Adipocyte (in vitro differentiated cells): ENCODE measurements at regions not wholly inside any gene's neighbourhood (a gene's known extent, or its start where the extent isn't known, plus 50 kb on each side); places are given as distances from the start of the nearest gene placed in this dataset.

Experiments used
- DNase-seq: peaks from one replicate; pipeline ENCODE4 v3.0.0-alpha.2; 2015; ENCODE audit warnings: low read depth
- H3K27me3 ChIP-seq: replicated peaks from 2 replicates; pipeline ENCODE4 v1.7.0; 2013; ENCODE audit warnings: mild to moderate bottlenecking, low read length, moderate library complexity; ENCODE audit not compliant: control insufficient read depth, insufficient read depth
- H3K36me3 ChIP-seq: 2 replicates; pipeline ENCODE4 v1.7.0; 2013; ENCODE audit warnings: low read length, mild to moderate bottlenecking, moderate library complexity; ENCODE audit not compliant: control insufficient read depth, insufficient read depth, severe bottlenecking
- H3K4me1 ChIP-seq: 2 replicates; pipeline ENCODE4 v1.7.0; 2013; ENCODE audit warnings: mild to moderate bottlenecking, low read length, moderate library complexity; ENCODE audit not compliant: control insufficient read depth, insufficient read depth
- H3K4me3 ChIP-seq: 2 replicates; pipeline ENCODE4 v1.7.0; 2013; ENCODE audit warnings: mild to moderate bottlenecking, low read length, moderate library complexity
- H3K9ac ChIP-seq: 2 replicates; pipeline ENCODE4 v1.7.0; 2013; ENCODE audit warnings: mild to moderate bottlenecking, low read length, moderate library complexity
- H3K9me3 ChIP-seq: 2 replicates; pipeline ENCODE4 v1.7.0; 2013; ENCODE audit warnings: mild to moderate bottlenecking, low read length, moderate library complexity; ENCODE audit not compliant: control insufficient read depth

DNA sequence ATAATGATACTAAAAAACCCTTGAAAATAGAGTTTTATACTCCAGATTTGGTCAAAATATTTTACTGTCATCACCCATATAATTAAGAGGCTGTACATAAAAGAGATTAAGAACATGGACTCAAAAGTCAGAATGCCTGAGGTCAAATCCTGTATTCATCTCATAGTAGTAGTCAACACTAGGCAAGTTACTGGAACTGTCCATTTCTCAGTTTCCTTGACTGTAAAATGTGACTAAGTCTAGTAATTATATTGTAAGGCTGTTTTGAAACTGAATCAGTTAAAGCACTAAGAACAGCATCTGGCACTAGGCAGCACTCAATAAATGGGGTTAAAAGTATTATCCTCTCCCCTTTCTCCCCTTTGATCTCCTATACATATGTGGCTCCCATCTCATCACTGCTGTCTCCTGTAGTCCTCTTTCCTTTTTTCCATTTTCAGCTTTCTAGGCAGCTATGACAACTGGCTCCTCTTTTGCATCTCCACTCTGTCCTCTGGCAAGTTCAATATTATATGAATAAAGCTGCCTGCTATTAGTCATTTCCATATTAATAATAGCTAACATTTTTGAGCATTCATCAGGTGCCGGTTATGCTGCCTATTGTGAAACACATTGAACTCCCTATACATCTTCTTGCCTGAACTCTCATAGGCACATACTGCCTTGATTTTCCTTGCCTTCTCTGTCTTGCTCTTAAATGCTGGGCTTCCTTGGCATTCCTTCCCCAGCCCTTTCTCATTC, 185.8 kb upstream of the NREP start:
- no peaks in the 10 kb centered on the region for H3K36me3 ChIP-seq
- H3K27me3 ChIP-seq: no peaks in the 10 kb centered on the region
- H3K9me3 ChIP-seq: no peaks in the 10 kb centered on the region
- no peak for DNase-seq
- H3K9ac ChIP-seq: no peak overlapping the region
- H3K4me1 ChIP-seq: peaks cover 35% of the 10 kb centered on the region
- H3K4me3 ChIP-seq: no peak overlapping the region

DNA sequence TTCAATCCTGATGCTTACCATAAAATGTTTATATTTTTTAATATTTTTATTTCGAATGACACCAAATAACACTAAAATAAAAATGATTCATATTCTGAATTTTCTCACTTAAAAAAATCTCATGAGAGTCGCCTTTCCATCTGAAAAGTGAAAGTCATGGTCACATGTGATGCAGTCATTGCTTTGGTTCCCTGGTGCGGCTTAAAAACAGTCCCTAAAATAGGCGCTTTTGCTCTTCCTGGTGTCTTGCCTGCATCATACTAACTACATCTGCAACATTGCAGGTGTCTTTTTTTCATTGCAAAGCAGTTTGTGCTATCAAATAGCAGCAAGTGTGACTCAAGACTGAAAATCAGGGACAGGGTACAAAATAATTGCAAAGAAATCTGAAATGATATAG, 185.2 kb upstream of the NREP start:
- no peak for DNase-seq
- H3K27me3 ChIP-seq: no peaks in the 10 kb centered on the region
- H3K4me3 ChIP-seq: no peak overlapping the region
- H3K9ac ChIP-seq: no peak overlapping the region
- H3K9me3 ChIP-seq: no peaks in the 10 kb centered on the region
- H3K36me3 ChIP-seq: no peaks in the 10 kb centered on the region
- H3K4me1 ChIP-seq: peaks cover 36% of the 10 kb centered on the region

DNA sequence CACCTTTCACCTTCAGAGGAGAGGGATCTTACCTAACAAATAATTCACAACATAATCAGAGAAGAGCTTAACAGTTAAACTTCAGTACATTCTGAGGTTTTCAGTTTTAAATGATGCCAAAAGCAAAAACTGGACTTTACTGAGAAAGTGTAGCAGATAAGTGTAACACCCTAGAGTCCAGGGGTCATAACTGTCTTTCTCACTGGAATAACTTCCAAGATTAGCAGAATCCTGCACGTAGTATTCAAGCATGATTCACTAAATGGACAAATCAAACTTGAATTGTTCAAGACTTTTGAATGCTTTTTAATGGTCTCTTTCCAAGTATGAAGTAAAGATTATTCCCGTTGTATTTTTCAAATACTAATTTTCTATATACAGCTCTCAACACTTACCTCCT, 180.1 kb upstream of the NREP start:
- Histone ChIP-seq H3K9ac (peak overlapping the region; percentile 12), H3K9me3 (no peaks in the 10 kb centered on the region), H3K27me3 (no peaks in the 10 kb centered on the region), H3K4me3 (no peak overlapping the region), H3K36me3 (no peaks in the 10 kb centered on the region), H3K4me1 (peaks cover 42% of the 10 kb centered on the region)
- no peak for DNase-seq

DNA sequence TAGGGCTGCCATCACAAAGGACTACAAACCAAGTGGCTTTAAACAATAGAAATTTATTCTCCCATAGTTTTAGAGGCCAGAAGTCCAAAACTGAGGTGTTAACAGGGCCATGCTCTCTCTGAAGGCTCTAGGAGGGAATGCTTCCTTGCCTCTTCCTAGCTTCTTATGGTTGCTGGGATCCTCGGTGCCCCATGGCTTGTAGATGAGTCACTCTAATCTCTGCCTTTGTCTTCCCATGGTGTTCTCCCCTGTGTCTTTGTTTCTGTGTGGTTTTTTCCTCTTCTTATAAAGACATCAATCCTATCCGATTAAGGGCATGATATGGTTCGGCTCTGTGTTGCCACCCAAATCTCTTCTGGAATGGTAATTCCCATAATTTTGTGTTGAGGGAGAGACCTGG, 178.8 kb upstream of the NREP start:
- Histone ChIP-seq H3K4me3 (no peak overlapping the region), H3K9me3 (peaks cover 6% of the 10 kb centered on the region), H3K27me3 (no peaks in the 10 kb centered on the region), H3K9ac (no peak overlapping the region), H3K4me1 (peaks cover 50% of the 10 kb centered on the region), H3K36me3 (no peaks in the 10 kb centered on the region)
- DNase-seq: no peak

DNA sequence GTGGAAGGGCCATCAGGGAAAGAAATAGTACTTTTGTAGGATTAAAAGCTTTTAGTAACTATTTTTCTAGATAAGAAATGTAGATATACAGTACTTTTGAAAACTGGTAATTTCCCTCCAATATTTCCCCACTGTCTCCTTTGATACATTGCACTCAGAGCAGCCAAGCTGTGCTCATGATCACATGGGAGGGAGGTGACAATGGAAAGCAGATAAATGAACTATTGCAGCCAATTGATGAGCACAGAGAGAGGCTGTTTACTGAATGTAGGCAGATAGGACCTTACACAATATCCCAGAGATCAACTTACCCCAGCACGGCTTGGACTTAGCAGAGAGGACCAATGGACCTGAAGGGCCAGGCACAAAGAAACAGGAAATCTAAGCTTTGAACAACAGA, 178.0 kb upstream of the NREP start:
- H3K9ac ChIP-seq: no peak overlapping the region
- no peak overlapping the region for H3K4me3 ChIP-seq
- no peaks in the 10 kb centered on the region for H3K36me3 ChIP-seq
- no peaks in the 10 kb centered on the region for H3K27me3 ChIP-seq
- peaks cover 6% of the 10 kb centered on the region for H3K9me3 ChIP-seq
- peaks cover 58% of the 10 kb centered on the region for H3K4me1 ChIP-seq
- DNase-seq: no peak

DNA sequence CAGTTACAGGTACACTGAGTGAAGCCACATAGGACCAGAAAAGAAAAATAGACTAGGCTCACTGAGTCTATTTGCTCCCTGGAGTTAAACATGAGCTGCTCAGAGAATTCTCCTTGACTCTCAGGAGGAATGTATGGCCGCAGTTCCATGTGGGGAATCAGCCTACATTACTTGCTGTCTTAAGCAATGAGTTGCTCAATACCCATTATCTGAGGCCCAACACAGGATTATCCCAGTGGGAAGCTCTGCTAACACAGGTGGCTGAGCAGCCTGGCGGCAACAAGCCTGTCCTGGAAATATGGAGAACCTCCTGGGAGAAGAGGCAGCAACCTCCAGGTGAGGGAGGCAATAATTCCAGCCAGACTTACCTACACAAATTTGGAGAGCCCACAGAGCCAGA, 177.5 kb upstream of the NREP start:
- no peak overlapping the region for H3K9ac ChIP-seq
- no peaks in the 10 kb centered on the region for H3K27me3 ChIP-seq
- no peak overlapping the region for H3K4me3 ChIP-seq
- DNase-seq: peak; percentile 25
- H3K4me1 ChIP-seq: peaks cover 63% of the 10 kb centered on the region
- H3K36me3 ChIP-seq: no peaks in the 10 kb centered on the region
- peaks cover 6% of the 10 kb centered on the region for H3K9me3 ChIP-seq

DNA sequence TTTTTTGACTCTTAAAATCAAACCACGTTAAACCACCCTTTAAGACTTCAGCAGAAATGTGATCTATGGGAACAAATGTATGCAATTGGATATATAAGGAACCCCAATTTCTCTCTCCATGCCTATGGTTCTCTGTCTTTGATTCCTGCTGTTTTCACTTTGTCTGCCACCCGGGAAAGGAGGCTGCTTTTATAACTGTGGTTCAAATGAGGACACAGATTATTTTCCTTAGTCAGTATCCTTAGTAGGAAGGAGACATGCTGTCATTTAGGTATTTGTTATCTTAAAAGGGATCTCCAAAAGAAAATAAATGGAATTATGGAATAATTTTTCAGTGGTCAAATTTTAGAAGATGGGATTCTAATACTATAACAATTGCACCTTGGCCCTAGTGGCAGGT, 176.1 kb upstream of the NREP start:
- H3K27me3 ChIP-seq: no peaks in the 10 kb centered on the region
- no peak overlapping the region for H3K4me3 ChIP-seq
- H3K9ac ChIP-seq: no peak overlapping the region
- H3K36me3 ChIP-seq: no peaks in the 10 kb centered on the region
- DNase-seq: peak; percentile 28
- H3K4me1 ChIP-seq: peaks cover 76% of the 10 kb centered on the region
- peaks cover 6% of the 10 kb centered on the region for H3K9me3 ChIP-seq

DNA sequence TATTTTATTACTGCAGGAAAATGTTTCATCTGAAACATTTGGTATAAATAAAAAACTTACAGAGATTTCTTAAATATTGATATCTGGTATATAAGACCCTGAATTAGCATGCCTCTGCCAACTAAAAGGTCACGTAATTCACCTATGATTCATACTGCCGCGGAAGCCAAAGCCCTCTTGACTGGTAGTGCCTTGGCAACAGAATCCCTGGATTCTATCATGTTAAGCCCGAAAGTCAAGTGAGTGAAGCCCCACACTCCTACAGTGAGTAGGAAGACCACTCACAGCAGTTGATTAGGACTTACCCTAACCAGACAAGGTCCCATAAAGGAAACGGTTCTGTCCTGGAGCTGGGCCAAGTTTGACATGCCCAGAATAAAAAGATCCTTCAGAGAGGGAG, 175.6 kb upstream of the NREP start:
- Histone ChIP-seq H3K4me1 (peaks cover 75% of the 10 kb centered on the region), H3K9ac (no peak overlapping the region), H3K36me3 (no peaks in the 10 kb centered on the region), H3K4me3 (no peak overlapping the region), H3K9me3 (peaks cover 6% of the 10 kb centered on the region), H3K27me3 (no peaks in the 10 kb centered on the region)
- DNase-seq: peak; percentile 65

DNA sequence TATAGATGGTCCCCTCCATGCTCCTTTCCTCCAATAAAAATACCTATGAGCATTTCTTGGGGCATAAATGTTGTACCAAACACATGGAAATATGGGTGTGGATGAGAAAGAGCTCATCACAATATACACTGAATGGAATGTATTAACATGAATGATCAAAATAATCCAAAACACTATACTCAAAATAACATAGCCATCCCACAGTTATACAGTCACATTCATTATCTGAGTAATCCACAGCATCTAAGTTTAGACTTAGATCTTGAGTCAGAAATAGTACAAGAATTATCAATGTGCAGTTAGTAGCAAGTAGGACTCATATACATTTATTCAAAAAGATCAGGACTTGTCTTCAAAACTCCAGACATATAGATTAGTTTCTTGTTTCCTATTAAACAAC, 175.2 kb upstream of the NREP start:
- DNase-seq: peak; percentile 27
- Histone ChIP-seq H3K9ac (no peak overlapping the region), H3K4me3 (no peak overlapping the region), H3K4me1 (peaks cover 75% of the 10 kb centered on the region), H3K27me3 (no peaks in the 10 kb centered on the region), H3K36me3 (no peaks in the 10 kb centered on the region), H3K9me3 (peaks cover 6% of the 10 kb centered on the region)

DNA sequence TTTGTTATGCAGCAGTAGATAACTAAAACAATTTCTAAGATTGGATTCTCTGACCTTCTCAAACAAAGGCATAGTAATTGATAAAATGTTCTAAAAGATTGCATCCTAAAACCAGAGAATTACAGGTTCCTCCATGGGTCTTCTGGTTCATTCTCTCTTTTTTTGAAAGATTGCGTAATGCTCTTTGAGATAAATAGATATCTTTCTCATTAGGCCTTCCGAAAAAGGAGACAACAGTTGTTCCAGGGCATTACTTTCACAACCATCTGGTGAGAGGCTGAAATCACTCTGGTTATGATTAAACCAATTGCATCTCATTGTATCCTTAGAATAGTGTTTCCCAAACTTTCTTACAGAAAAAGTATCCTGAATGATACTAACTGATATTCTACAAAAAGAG, 174.7 kb upstream of the NREP start:
- no peak overlapping the region for H3K4me3 ChIP-seq
- no peaks in the 10 kb centered on the region for H3K36me3 ChIP-seq
- no peaks in the 10 kb centered on the region for H3K27me3 ChIP-seq
- H3K4me1 ChIP-seq: peaks cover 75% of the 10 kb centered on the region
- peak; percentile 25 for DNase-seq
- no peak overlapping the region for H3K9ac ChIP-seq
- peaks cover 6% of the 10 kb centered on the region for H3K9me3 ChIP-seq

DNA sequence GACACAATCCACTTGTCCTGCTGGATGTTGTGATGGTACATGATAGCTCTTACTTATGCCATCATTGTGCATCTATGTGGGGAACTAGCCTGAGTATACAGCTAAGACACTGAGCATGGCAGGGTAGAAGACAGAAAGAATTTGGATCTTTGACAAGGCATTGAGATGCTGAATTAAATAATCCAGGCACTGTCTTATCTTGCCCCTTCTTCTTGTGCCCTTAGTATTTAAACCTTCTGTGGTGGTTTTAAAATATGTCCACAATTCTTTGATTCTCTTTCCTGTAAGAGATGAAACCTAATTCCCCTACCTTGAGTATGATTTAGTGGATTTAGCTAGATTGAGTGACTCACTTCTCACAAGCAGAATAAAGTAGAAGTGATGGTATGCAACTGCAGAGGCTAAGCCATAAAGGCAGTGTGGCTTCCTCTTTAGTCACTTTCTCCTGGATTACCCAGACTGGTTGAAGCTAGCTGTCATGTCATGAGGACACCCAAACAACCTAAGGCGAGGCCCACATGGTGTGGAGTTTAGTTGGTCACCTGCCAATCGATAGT, 174.0 kb upstream of the NREP start:
- DNase-seq: peak; percentile 48
- H3K4me1 ChIP-seq: peaks cover 69% of the 10 kb centered on the region
- H3K9me3 ChIP-seq: peaks cover 6% of the 10 kb centered on the region
- no peak overlapping the region for H3K4me3 ChIP-seq
- no peaks in the 10 kb centered on the region for H3K36me3 ChIP-seq
- no peaks in the 10 kb centered on the region for H3K27me3 ChIP-seq
- peak overlapping the region; percentile 35 for H3K9ac ChIP-seq

DNA sequence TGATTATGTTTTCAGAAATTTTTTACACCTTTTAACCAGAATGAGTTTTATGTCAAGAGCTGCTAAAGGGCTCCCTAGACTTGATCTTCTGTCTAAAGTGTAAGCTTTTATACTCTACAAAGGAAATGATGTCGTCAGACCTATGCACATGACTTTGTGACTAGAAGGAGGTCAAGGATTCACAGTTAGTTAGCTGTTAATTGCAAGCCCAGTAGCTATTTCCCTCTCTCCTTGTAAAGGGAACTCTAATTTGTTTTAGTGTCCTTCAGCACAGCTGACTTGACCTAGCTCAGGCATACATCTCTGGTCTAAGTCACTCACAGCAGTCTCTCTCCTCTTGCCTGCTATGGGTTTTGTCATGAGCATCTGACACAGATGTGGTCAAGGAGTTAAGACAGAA, 173.5 kb upstream of the NREP start:
- Histone ChIP-seq H3K9me3 (peaks cover 6% of the 10 kb centered on the region), H3K4me1 (peaks cover 64% of the 10 kb centered on the region), H3K9ac (peak overlapping the region; percentile 35), H3K36me3 (no peaks in the 10 kb centered on the region), H3K4me3 (peak overlapping the region; percentile 5), H3K27me3 (no peaks in the 10 kb centered on the region)
- DNase-seq: peak; percentile 41
